GM12891 (cell line): ENCODE measurements at regions not wholly inside any gene's neighbourhood (a gene's known extent, or its start where the extent isn't known, plus 50 kb on each side); places are given as distances from the start of the nearest gene placed in this dataset.

Experiments
- DNase-seq: peaks from one replicate; pipeline ENCODE4 v3.0.0; 2011; ENCODE audit warnings: low spot score; ENCODE audit not compliant: insufficient read length
- FAIRE-seq: peaks from 2 replicates; lab custom pipeline; 2011; peaks lifted over from hg19 to GRCh38; lab: Jason Lieb, UNC
- PAX5 ChIP-seq: IDR thresholded peaks from 2 replicates; pipeline ENCODE4 v1.6.1; 2011; ENCODE audit warnings: low read length, moderate library complexity, mild to moderate bottlenecking; ENCODE audit not compliant: insufficient read depth, severe bottlenecking
- POLR2A ChIP-seq: IDR thresholded peaks from 2 replicates; pipeline ENCODE4 v1.6.1; 2011; ENCODE audit warnings: low read depth, low read length, control low read depth
- POLR2AphosphoS5 ChIP-seq: IDR thresholded peaks from 2 replicates; pipeline ENCODE4 v1.6.1; 2011; ENCODE audit warnings: low read depth, low read length, control low read depth
- POU2F2 ChIP-seq: IDR thresholded peaks from 2 replicates; pipeline ENCODE4 v1.6.1; 2011; ENCODE audit warnings: low read depth, mild to moderate bottlenecking, control low read depth, low read length, moderate library complexity
- SPI1 ChIP-seq: IDR thresholded peaks from 2 replicates; pipeline ENCODE4 v1.6.1; 2011; ENCODE audit warnings: low read depth, low read length, control low read depth
- TAF1 ChIP-seq: IDR thresholded peaks from 2 replicates; pipeline ENCODE4 v1.6.1; 2011; ENCODE audit warnings: low read depth, low read length, control low read depth

DNA sequence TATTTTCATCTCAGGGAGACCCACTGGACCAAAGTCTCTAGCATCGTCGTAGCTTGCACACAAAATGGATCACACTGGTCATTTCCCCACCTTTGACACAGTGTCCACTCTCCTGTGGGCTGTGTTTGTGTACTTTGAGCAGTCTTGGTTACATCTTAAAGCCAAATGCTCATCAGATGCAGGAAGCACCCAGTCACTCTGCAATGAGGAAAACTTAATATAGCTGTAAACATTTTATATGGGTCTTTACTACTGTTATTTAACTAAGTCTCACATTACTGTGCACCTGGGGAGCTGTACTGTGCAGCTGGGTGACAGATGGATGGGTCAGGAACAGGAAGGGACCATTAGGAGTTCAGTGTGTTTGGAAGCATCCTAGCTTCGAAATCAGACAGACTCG, 109.0 kb upstream of the CXCR4 start:
- DNase-seq: no peak
- no peak for TF ChIP-seq POLR2A
- no peak for TF ChIP-seq POU2F2
- TF ChIP-seq TAF1: no peak
- no peak for FAIRE-seq

- FAIRE-seq: no peak
- TF ChIP-seq PAX5 (no peak), SPI1 (no peak), POLR2AphosphoS5 (no peak), TAF1 (no peak), POU2F2 (no peak), POLR2A (no peak)
- DNase-seq: no peak
Measured at GRCh38 chr2:136225950-136226835, 108.2 kb upstream of the CXCR4 start.

DNA sequence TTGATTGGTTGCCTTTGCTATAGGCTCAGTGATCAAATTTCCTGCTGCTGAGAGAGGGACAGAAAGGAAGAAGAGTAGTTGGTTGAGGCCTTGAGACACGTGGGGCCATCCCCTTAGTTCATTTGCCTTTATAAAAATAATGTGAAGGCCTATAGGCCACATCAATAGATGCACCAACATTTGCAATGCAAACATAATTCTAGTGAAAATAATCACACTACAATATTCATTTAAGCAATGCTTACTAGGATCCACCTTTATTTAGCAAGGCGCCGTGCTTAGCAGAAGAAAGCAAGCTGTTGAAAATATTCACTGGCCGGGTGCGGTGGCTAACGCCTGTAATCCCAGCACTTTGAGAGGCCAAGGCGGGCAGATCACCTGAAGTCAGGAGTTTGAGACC, 105.3 kb upstream of the CXCR4 start:
- TF ChIP-seq PAX5 (no peak), POLR2AphosphoS5 (no peak), POLR2A (no peak), SPI1 (no peak), TAF1 (no peak)
- DNase-seq: no peak
- FAIRE-seq: no peak

GRCh38 chr2:136222862-136223261, 104.9 kb upstream of the CXCR4 start:
- DNase-seq (no peak), FAIRE-seq (no peak)
- TF ChIP-seq SPI1: no peak
- no peak for TF ChIP-seq POLR2A
- TF ChIP-seq POLR2AphosphoS5: no peak
- no peak for TF ChIP-seq TAF1
- no peak for TF ChIP-seq PAX5
- TF ChIP-seq POU2F2: no peak

GRCh38 chr2:136221026-136221425, 103.1 kb upstream of the CXCR4 start:
- DNase-seq: no peak
- no peak for FAIRE-seq

DNA sequence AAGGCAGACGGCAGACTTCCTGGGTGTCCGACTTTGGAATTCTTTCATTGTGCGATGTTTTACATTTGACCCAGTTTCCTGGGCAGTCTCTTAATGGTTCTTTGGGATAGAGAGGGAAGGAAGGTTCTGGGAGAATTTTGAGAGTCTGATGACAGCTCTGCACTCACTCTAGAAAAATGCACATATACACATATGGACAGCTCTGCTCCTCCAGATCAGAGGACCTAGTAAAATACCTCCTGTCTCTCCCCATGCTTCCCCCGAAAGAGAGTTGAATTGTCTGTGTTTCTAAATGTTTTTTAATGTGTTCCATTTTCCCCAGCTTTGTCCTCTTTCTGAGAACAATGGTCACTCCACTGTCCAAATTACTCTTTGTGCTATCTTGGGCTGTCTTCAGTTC, 102.0 kb upstream of the CXCR4 start:
- no peak for DNase-seq
- FAIRE-seq: no peak
- TF ChIP-seq TAF1 (no peak), POLR2A (no peak), POLR2AphosphoS5 (no peak), PAX5 (no peak), SPI1 (no peak), POU2F2 (no peak)

More at GRCh38 chr2:136221026-136221425, 103.1 kb upstream of the CXCR4 start:
- no peak for TF ChIP-seq TAF1
- TF ChIP-seq PAX5: no peak
- no peak for TF ChIP-seq POLR2AphosphoS5
- TF ChIP-seq POU2F2: no peak
- no peak for TF ChIP-seq POLR2A
- TF ChIP-seq SPI1: no peak

- FAIRE-seq (no peak), DNase-seq (no peak)
- TF ChIP-seq POLR2AphosphoS5 (no peak), TAF1 (no peak), POLR2A (no peak), POU2F2 (no peak)
Measured at GRCh38 chr2:136219341-136219740, 101.4 kb upstream of the CXCR4 start.

- DNase-seq (no peak), FAIRE-seq (no peak)
- peak; percentile 8 for TF ChIP-seq PAX5
- TF ChIP-seq POLR2AphosphoS5: no peak
- no peak for TF ChIP-seq POLR2A
- no peak for TF ChIP-seq TAF1
- TF ChIP-seq SPI1: no peak
- no peak for TF ChIP-seq POU2F2
Measured at GRCh38 chr2:136217996-136218395, 100.0 kb upstream of the CXCR4 start.

DNA sequence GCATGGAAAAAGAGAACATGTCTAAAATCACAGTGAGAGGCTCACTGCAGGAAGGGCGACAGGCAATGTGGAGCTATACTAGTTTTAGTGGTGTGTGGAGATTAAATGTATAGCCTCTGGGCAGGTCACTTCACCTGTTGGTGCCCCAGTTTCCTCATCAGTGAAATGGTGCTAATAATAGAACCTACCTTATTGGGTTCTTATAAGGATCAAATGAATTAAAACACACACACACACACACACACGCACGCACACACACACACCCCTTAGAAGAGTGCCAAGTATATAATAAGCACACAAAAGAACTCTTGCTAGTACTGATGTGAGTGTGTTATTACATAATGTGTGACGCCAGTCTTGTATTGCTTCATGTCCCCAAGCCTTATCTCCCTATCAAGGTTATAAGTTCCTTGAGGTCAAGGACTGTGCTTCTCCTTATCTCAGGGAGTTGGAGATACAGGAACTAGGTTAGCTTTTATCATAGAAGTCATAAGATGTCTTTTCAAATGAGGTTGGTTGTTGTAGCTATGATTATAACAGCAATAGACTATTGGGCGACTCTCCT, 98.0 kb upstream of the CXCR4 start:
- no peak for FAIRE-seq

DNA sequence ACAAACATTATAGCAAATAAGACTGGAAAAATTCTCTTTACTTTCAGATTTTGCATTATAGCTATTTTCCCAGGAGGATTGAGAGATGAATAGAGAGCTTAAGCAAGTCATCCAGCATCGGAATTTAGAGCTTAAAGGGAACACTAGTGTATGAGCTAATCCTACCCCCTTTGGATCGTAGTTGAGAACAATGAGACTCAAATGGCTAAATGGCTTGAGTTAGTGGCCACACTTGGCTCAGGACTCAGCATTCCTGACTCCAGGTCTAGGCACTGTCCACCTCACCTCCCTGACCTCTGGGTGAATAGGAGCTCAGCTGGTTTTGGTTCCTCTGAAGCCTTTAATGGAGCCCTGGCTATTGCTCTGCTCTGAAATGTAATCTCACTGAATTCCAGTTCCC, 97.5 kb upstream of the CXCR4 start:
- DNase-seq (no peak), FAIRE-seq (no peak)
- TF ChIP-seq PAX5 (no peak), POLR2AphosphoS5 (no peak), SPI1 (no peak), POLR2A (no peak), TAF1 (no peak), POU2F2 (no peak)

More for the DNA sequence above, 98.0 kb upstream of the CXCR4 start:
- TF ChIP-seq POLR2A: no peak
- TF ChIP-seq POU2F2: no peak
- no peak for DNase-seq
